Trophoblast cell (in vitro differentiated cells and primary cell): ENCODE measurements at regions not wholly inside any gene's neighbourhood (a gene's known extent, or its start where the extent isn't known, plus 50 kb on each side); places are given as distances from the start of the nearest gene placed in this dataset.

ENCODE experiments used
- DNase-seq, 2 donors: peaks; one replicate each; pipeline ENCODE4 v3.0.0-alpha.2; 2016
- H2AFZ ChIP-seq: 2 replicates; pipeline ENCODE4 v1.6.1; 2013; ENCODE audit warnings: low read length, moderate library complexity, mild to moderate bottlenecking; ENCODE audit not compliant: insufficient read depth, poor library complexity
- H2AK5ac ChIP-seq: 2 replicates; pipeline ENCODE4 v1.6.1; 2013; ENCODE audit warnings: mild to moderate bottlenecking, low read length
- H2BK120ac ChIP-seq: 2 replicates; pipeline ENCODE4 v1.6.1; 2013; ENCODE audit warnings: low read length, mild to moderate bottlenecking, moderate library complexity; ENCODE audit not compliant: insufficient read depth, poor library complexity
- H2BK12ac ChIP-seq: 2 replicates; pipeline ENCODE4 v1.6.1; 2013; ENCODE audit warnings: mild to moderate bottlenecking, low read length, moderate library complexity
- H2BK5ac ChIP-seq: 2 replicates; pipeline ENCODE4 v1.6.1; 2013; ENCODE audit warnings: low read length, low read depth, moderate library complexity, mild to moderate bottlenecking; ENCODE audit not compliant: poor library complexity
- H3K14ac ChIP-seq: 2 replicates; pipeline ENCODE4 v1.6.1; 2013; ENCODE audit warnings: mild to moderate bottlenecking, low read length
- H3K18ac ChIP-seq: 2 replicates; pipeline ENCODE4 v1.6.1; 2013; ENCODE audit warnings: mild to moderate bottlenecking, low read length
- H3K23ac ChIP-seq: 2 replicates; pipeline ENCODE4 v1.6.1; 2013; ENCODE audit warnings: low read length
- H3K27ac ChIP-seq: 2 replicates; pipeline ENCODE4 v1.5.1; 2013; ENCODE audit warnings: low read depth, mild to moderate bottlenecking, inconsistent platforms, low read length, moderate library complexity
- H3K27me3 ChIP-seq: 2 replicates; pipeline ENCODE4 v1.6.1; 2013; ENCODE audit warnings: inconsistent platforms, mild to moderate bottlenecking, low read length, moderate library complexity; ENCODE audit not compliant: insufficient read depth
- H3K36me3 ChIP-seq, 2 experiments: 1 replicate in 1 of 2; 2 replicates in 1 of 2; pipeline ENCODE4 v1.6.1; 2013; ENCODE audit warnings: low read length in 2 of 2, mild to moderate bottlenecking in 2 of 2, moderate library complexity in 1 of 2; ENCODE audit not compliant: insufficient read depth in 2 of 2, control insufficient read depth in 1 of 2
- H3K4ac ChIP-seq: 2 replicates; pipeline ENCODE4 v1.6.1; 2013; ENCODE audit warnings: low read depth, mild to moderate bottlenecking, low read length, moderate library complexity
- H3K4me1 ChIP-seq, 2 experiments: 1 replicate in 1 of 2; 2 replicates in 1 of 2; pipeline ENCODE4 v1.6.1; 2013; ENCODE audit warnings: low read length in 2 of 2, mild to moderate bottlenecking in 2 of 2, moderate library complexity in 1 of 2; ENCODE audit not compliant: insufficient read depth in 2 of 2, control insufficient read depth in 1 of 2
- H3K4me2 ChIP-seq: 2 replicates; pipeline ENCODE4 v1.6.1; 2013; ENCODE audit warnings: inconsistent platforms, mild to moderate bottlenecking, low read length, moderate library complexity
- H3K4me3 ChIP-seq: 2 replicates; pipeline ENCODE4 v1.5.1; 2013; ENCODE audit warnings: mild to moderate bottlenecking, low read depth, low read length, inconsistent platforms
- H3K79me1 ChIP-seq: one replicate; pipeline ENCODE4 v1.6.1; 2013; ENCODE audit warnings: low read length
- H3K79me2 ChIP-seq: 2 replicates; pipeline ENCODE4 v1.6.1; 2013; ENCODE audit warnings: low read length, mild to moderate bottlenecking; ENCODE audit not compliant: control insufficient read depth, insufficient read depth, poor library complexity
- H3K9ac ChIP-seq: 2 replicates; pipeline ENCODE4 v1.6.1; 2013; ENCODE audit warnings: mild to moderate bottlenecking, low read length
- H3K9me3 ChIP-seq: 2 replicates; pipeline ENCODE4 v1.6.1; 2013; ENCODE audit warnings: low read depth, mild to moderate bottlenecking, control low read depth, inconsistent platforms, low read length; ENCODE audit not compliant: insufficient read depth
- H4K12ac ChIP-seq: 2 replicates; pipeline ENCODE4 v1.6.1; 2013; ENCODE audit warnings: low read depth, mild to moderate bottlenecking, low read length, moderate library complexity
- H4K8ac ChIP-seq: 2 replicates; pipeline ENCODE4 v1.6.1; 2013; ENCODE audit warnings: low read depth, mild to moderate bottlenecking, low read length, moderate library complexity
- H4K91ac ChIP-seq: one replicate; pipeline ENCODE4 v1.6.1; 2013; ENCODE audit warnings: low read depth, mild to moderate bottlenecking, low read length, moderate library complexity
- WGBS: extraction: QIAGEN DNeasy Blood & Tissue Kit; methylation state at CpG from one replicate; pipeline ENCODE4 v1.1.7; 2013; ENCODE audit warnings: missing lambda C conversion rate; ENCODE audit not compliant: insufficient read length, insufficient coverage; ENCODE audit errors: extremely low coverage; 5-methylcytosine and 5-hydroxymethylcytosine counted together

- H3K23ac ChIP-seq = no peak overlapping the region
- no peak overlapping the region for H2AFZ ChIP-seq
- no peak overlapping the region for H4K12ac ChIP-seq
- no peak overlapping the region for H3K4me2 ChIP-seq
- H2BK12ac ChIP-seq = no peak overlapping the region
- H3K4me1 ChIP-seq = peaks cover 0 to 2% of the 10 kb centered on the region in 2 experiments
- no peak overlapping the region for H3K14ac ChIP-seq
- no peak overlapping the region for H3K9ac ChIP-seq
- H3K4ac ChIP-seq = no peak overlapping the region
- WGBS = no CpG with 5 or more reads among the region's 3 CpGs
- H3K79me1 ChIP-seq = no peaks in the 10 kb centered on the region
- no peak overlapping the region for H3K4me3 ChIP-seq
- no peak overlapping the region for H4K8ac ChIP-seq
- H2AK5ac ChIP-seq = no peak overlapping the region
- H2BK5ac ChIP-seq = no peak overlapping the region
- H2BK120ac ChIP-seq = no peak overlapping the region
- no peaks in the 10 kb centered on the region for H3K9me3 ChIP-seq
- H3K27me3 ChIP-seq = no peaks in the 10 kb centered on the region
- no peak overlapping the region for H4K91ac ChIP-seq
- H3K27ac ChIP-seq = no peak overlapping the region
- no peaks in the 10 kb centered on the region for H3K79me2 ChIP-seq
- H3K18ac ChIP-seq = no peak overlapping the region
- DNase-seq = no peak
- H3K36me3 ChIP-seq = no peaks in the 10 kb centered on the region
Measured at GRCh38 chr13:73880365-73880764, 253.8 kb downstream of the KLF12 start.

- Histone ChIP-seq H3K4me2 (no peak overlapping the region), H3K27ac (no peak overlapping the region), H4K91ac (no peak overlapping the region), H3K36me3 (no peaks in the 10 kb centered on the region), H3K23ac (no peak overlapping the region), H2BK5ac (no peak overlapping the region), H2AFZ (no peak overlapping the region), H3K79me2 (no peaks in the 10 kb centered on the region), H3K18ac (no peak overlapping the region), H3K14ac (no peak overlapping the region), H4K12ac (no peak overlapping the region), H3K9ac (no peak overlapping the region), H3K4ac (no peak overlapping the region), H4K8ac (no peak overlapping the region), H3K4me1 (peaks cover 0 to 2% of the 10 kb centered on the region in 2 experiments), H2BK12ac (no peak overlapping the region), H3K79me1 (no peaks in the 10 kb centered on the region), H2AK5ac (no peak overlapping the region), H3K27me3 (no peaks in the 10 kb centered on the region), H3K9me3 (no peaks in the 10 kb centered on the region), H2BK120ac (no peak overlapping the region), H3K4me3 (no peak overlapping the region)
- DNase-seq = no peak
- WGBS = no CpG with 5 or more reads among the region's 4 CpGs
Measured at GRCh38 chr13:73879346-73880015, 254.7 kb downstream of the KLF12 start.

- no peak overlapping the region for H2AK5ac ChIP-seq
- no peak overlapping the region for H3K18ac ChIP-seq
- H2BK12ac ChIP-seq = no peak overlapping the region
- H2BK120ac ChIP-seq = no peak overlapping the region
- no peak overlapping the region for H2AFZ ChIP-seq
- H4K12ac ChIP-seq = no peak overlapping the region
- no peak overlapping the region for H3K4me3 ChIP-seq
- no peaks in the 10 kb centered on the region for H3K36me3 ChIP-seq
- no peaks in the 10 kb centered on the region for H3K9me3 ChIP-seq
- H4K8ac ChIP-seq = no peak overlapping the region
- no peak overlapping the region for H3K4ac ChIP-seq
- no peak overlapping the region for H3K9ac ChIP-seq
- H3K27ac ChIP-seq = no peak overlapping the region
- H4K91ac ChIP-seq = no peak overlapping the region
- no peaks in the 10 kb centered on the region for H3K79me1 ChIP-seq
- no peak for DNase-seq
- H3K14ac ChIP-seq = no peak overlapping the region
- peaks cover 0 to 2% of the 10 kb centered on the region in 2 experiments for H3K4me1 ChIP-seq
- no peak overlapping the region for H3K23ac ChIP-seq
- no peaks in the 10 kb centered on the region for H3K27me3 ChIP-seq
- H3K4me2 ChIP-seq = no peak overlapping the region
- H3K79me2 ChIP-seq = no peaks in the 10 kb centered on the region
- no peak overlapping the region for H2BK5ac ChIP-seq
Measured at GRCh38 chr13:73877399-73877798, 256.8 kb downstream of the KLF12 start.

GRCh38 chr13:73876323-73876722 lies 257.9 kb downstream of the KLF12 start:
- H3K79me2 ChIP-seq = no peaks in the 10 kb centered on the region
- no peak overlapping the region for H2BK5ac ChIP-seq
- H3K4me2 ChIP-seq = no peak overlapping the region
- H3K79me1 ChIP-seq = no peaks in the 10 kb centered on the region
- DNase-seq = no peak
- H3K14ac ChIP-seq = no peak overlapping the region
- no peak overlapping the region for H4K8ac ChIP-seq
- H4K91ac ChIP-seq = no peak overlapping the region
- no CpG with 5 or more reads among the region's 1 CpG for WGBS
- no peak overlapping the region for H2AFZ ChIP-seq
- H2AK5ac ChIP-seq = no peak overlapping the region
- H2BK120ac ChIP-seq = no peak overlapping the region
- no peak overlapping the region for H3K4ac ChIP-seq
- no peaks in the 10 kb centered on the region for H3K9me3 ChIP-seq
- H3K27me3 ChIP-seq = no peaks in the 10 kb centered on the region
- no peak overlapping the region for H4K12ac ChIP-seq
- no peak overlapping the region for H3K27ac ChIP-seq
- H3K4me3 ChIP-seq = no peak overlapping the region
- peaks cover 2 to 3% of the 10 kb centered on the region in 2 experiments for H3K4me1 ChIP-seq
- no peaks in the 10 kb centered on the region for H3K36me3 ChIP-seq
- no peak overlapping the region for H3K9ac ChIP-seq
- no peak overlapping the region for H2BK12ac ChIP-seq
- no peak overlapping the region for H3K23ac ChIP-seq
- H3K18ac ChIP-seq = no peak overlapping the region
